NT2/D1 (cell line): ENCODE measurements at regions not wholly inside any gene's neighbourhood (a gene's known extent, or its start where the extent isn't known, plus 50 kb on each side); places are given as distances from the start of the nearest gene placed in this dataset.

Source experiments
- SUZ12 ChIP-seq: IDR thresholded peaks from 2 replicates; pipeline ENCODE4 v1.6.1; 2011; ENCODE audit not compliant: insufficient read length, insufficient read depth; ENCODE audit errors: extremely low read depth
- YY1 ChIP-seq: IDR thresholded peaks from 2 replicates; pipeline ENCODE4 v1.6.1; 2011; ENCODE audit not compliant: insufficient read length, insufficient read depth

- no peak for TF ChIP-seq YY1
- TF ChIP-seq SUZ12: no peak
Measured at GRCh38 chr7:84746353-84746752, 440.5 kb downstream of the SEMA3D start.
